AG09319 (cell line): ENCODE measurements at regions not wholly inside any gene's neighbourhood (a gene's known extent, or its start where the extent isn't known, plus 50 kb on each side); places are given as distances from the start of the nearest gene placed in this dataset.

ENCODE experiments used
- DNase-seq: peaks from one replicate; pipeline ENCODE4 v3.0.0-alpha.2; 2010; ENCODE audit warnings: low read depth; ENCODE audit errors: extremely low read depth
- TF ChIP-seq, protein P1 (sequence below): IDR thresholded peaks from 2 replicates; pipeline ENCODE4 v1.5.1; 2011; ENCODE audit warnings: low read depth, mild to moderate bottlenecking, inconsistent platforms, low read length, moderate library complexity

DNA sequence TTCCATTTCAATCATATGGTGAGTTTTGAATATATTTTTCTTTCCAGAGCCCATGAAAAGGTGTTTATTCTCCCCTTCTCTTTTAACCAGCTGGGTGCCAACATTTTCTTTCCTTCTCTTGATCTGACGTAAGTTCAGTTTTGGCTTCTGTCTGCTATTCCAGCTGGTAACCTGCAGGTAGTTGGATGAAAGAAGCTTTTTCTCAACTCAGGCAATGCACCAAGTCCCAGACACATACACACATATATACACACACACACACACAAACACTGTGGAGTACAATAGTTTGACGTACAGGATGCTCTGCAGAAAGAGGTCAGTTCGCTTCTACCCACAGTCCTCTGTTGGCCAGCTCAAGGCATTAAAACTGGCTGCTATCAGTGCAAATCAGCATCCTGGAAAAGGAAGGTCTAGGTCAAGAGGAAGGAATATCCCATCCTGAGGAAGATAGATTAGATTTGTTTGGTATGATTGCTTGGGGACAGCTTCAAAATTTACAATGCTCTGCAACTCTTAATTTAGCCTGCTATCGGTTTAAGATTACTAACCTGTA, 214.3 kb upstream of the SEMA6A start:
- TF ChIP-seq, protein P1, sequence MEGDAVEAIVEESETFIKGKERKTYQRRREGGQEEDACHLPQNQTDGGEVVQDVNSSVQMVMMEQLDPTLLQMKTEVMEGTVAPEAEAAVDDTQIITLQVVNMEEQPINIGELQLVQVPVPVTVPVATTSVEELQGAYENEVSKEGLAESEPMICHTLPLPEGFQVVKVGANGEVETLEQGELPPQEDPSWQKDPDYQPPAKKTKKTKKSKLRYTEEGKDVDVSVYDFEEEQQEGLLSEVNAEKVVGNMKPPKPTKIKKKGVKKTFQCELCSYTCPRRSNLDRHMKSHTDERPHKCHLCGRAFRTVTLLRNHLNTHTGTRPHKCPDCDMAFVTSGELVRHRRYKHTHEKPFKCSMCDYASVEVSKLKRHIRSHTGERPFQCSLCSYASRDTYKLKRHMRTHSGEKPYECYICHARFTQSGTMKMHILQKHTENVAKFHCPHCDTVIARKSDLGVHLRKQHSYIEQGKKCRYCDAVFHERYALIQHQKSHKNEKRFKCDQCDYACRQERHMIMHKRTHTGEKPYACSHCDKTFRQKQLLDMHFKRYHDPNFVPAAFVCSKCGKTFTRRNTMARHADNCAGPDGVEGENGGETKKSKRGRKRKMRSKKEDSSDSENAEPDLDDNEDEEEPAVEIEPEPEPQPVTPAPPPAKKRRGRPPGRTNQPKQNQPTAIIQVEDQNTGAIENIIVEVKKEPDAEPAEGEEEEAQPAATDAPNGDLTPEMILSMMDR, result no peak
- DNase-seq, result no peak

DNA sequence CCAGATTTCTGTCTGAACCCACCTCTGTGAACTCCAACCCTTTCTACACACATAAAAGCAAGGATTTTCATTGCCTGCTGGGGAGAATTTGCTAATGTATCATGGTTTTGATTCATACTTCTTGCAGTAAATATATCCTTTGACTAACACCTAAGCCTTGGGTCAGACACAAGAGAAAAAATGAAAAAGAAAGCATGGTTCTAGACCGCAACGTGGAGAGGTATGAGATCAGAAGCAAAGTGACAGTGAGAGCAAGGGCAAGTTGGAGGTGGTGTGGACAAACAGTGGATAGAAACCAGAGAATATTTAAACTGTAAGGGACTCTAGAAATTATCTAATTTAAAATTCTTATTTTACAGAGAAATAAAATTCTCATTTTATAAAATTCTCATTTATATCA, 212.9 kb upstream of the SEMA6A start:
- TF ChIP-seq, protein P1, result no peak
- DNase-seq, result no peak

DNA sequence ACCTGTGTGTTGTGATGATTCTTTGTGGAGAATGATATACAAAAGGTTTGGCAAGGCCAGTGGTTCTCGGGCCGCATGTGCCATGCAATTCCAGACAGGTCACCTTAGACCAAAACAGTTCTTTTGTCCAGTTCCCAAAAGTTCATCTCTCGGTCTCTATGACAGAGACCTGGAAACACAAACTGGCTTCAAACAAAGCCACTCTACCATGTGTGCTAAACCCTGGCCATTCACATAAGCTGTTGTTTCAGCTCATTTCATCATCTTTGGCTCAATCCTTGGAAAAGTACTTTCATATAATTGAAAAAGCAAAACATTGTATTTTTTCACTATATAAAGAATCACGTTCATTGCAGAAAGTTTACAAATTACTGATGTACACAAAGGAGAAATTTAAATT, 210.5 kb upstream of the SEMA6A start:
- no peak for DNase-seq
- TF ChIP-seq, protein P1, result no peak

DNA sequence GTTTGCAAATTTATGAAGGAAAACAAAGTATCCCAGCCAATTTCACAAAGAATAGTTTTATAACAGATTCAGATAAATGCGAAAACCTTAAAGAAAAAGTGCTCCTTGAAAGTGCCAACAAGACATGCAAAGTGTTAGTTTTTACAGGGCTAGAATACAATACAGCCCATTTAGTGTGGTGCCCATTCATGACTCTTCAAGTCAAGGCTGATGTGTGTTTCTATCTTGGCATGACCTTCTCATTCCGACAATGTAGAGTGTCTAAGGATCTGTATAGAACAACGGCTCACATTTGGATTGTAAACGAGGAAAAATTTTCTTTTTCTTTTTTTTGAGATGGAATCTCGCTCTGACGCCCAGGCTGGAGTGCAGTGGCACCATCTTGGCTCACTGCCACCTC, 205.2 kb upstream of the SEMA6A start:
- no peak for DNase-seq
- TF ChIP-seq, protein P1, result no peak

DNA sequence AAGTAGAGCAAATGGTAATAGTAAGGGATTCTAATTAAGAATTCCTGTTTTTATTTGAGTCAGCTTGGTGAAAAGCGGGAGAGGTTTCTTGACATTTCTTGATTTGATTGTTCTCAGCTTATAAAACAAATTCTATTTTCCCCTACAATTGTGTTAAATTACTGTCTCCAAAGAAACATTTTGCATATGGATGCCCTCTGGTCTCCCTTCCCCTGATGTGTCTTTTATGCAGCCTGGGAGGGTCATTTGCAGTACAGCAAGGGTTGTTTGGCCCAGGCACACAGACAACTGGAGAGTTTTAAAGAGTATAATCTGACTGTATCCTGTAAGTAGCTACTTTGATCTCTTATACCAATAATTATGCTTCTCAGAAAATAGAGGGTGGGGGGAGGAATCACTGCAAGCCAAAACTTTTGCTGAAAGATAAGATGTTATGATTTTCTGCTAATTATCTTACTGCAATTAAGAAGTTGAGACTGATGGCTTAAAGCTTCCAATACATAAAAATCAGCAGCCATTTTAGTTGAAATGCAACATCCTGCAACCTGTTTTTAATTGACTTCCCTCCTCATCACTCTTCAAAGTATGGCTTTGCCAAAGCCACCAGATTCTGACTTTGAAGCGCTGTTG, 204.1 kb upstream of the SEMA6A start:
- TF ChIP-seq, protein P1, result no peak
- no peak for DNase-seq

DNA sequence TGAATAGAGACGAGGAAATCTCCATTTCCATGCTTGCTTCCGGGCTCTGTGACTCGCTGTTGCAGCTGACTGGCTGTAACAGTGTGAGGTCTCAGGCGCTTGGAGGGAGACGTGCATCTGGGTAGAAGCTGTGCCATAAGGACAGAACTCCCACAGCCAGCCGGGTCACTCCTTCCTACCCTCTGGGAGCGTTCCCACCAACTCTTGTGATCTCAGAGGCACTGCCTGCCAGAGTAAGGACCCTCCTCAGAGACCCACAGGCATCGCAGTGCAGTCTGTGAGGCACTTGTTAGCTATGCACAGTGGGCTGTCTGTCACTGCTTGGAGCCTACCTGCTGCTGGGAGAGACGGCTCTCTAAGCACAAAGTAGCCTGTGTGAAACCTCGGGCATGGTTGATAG, 203.4 kb upstream of the SEMA6A start:
- DNase-seq, result no peak
- TF ChIP-seq, protein P1, result no peak

DNA sequence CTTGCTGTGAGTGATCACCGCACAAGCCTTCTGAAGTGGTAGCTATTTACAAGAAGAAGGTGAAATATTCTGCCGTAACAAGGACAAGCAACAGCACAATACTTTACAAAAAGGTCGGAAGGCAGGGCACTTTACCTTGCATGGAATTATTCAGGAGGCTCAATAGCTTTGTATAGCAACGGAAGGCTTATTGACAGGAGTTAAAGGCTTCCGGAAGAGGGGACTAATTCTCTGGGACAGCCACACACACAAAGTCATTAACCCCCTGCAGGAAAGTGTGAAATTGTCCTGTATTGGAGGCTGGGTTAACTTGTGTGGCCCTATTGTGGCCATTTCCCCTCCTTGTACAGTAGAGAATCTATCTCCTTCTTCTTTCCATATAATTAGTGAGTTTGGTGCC, 199.3 kb upstream of the SEMA6A start:
- TF ChIP-seq, protein P1, result no peak
- DNase-seq, result no peak
